ENCODE measurements at regions not wholly inside any gene's neighbourhood (a gene's known extent, or its start where the extent isn't known, plus 50 kb on each side); places are given as distances from the start of the nearest gene placed in this dataset.

GRCh38 chrX:137896123-137896522 is 330.2 kb downstream of the ZIC3 start:
- no peak for TF ChIP-seq CTCF (IDR thresholded peaks at IDR 0.05)
- TF ChIP-seq EZH2 (IDR thresholded peaks at IDR 0.05; ENCODE audit: borderline replicate concordance, insufficient read depth, low read depth, low read length, poor library complexity, severe bottlenecking), result no peak
